GM23338 (cell line): ENCODE measurements at regions not wholly inside any gene's neighbourhood (a gene's known extent, or its start where the extent isn't known, plus 50 kb on each side); places are given as distances from the start of the nearest gene placed in this dataset.

Experiments used
- ATAC-seq: fragments of 200-7000 bp; cut with Tn5 transposase; 3 replicates; pipeline ENCODE4 v1.9.1; 2020
- DNase-seq: peaks from one replicate; pipeline ENCODE4 v3.0.0-alpha.2; 2015; ENCODE audit warnings: low spot score
- H2AFZ ChIP-seq: fragments of 200-600 bp; sonication (generic); 2 replicates; pipeline ENCODE4 v1.8.0; 2016; ENCODE audit warnings: antibody characterized with exemption, mild to moderate bottlenecking, moderate library complexity
- H3F3A ChIP-seq: fragments of 200-600 bp; sonication (generic); replicated peaks from 2 replicates; pipeline ENCODE4 v1.8.0; 2017; ENCODE audit warnings: antibody characterized with exemption, mixed run types, low read depth
- H3K27ac ChIP-seq: fragments of 200-600 bp; sonication (generic); 2 replicates; pipeline ENCODE4 v1.6.1; 2016; ENCODE audit warnings: low read depth
- H3K27me3 ChIP-seq: fragments of 200-600 bp; sonication (generic); 2 replicates; pipeline ENCODE4 v1.8.0; 2016; ENCODE audit warnings: mild to moderate bottlenecking, mixed run types, moderate library complexity; ENCODE audit not compliant: insufficient read depth
- H3K36me3 ChIP-seq: fragments of 200-600 bp; sonication (generic); 2 replicates; pipeline ENCODE4 v1.8.0; 2016; ENCODE audit warnings: mild to moderate bottlenecking; ENCODE audit not compliant: insufficient read depth
- H3K4me1 ChIP-seq: fragments of 200-600 bp; sonication (generic); 2 replicates; pipeline ENCODE4 v1.8.0; 2016; ENCODE audit warnings: mild to moderate bottlenecking, moderate library complexity; ENCODE audit not compliant: insufficient read depth
- H3K4me2 ChIP-seq: fragments of 200-600 bp; sonication (generic); 2 replicates; pipeline ENCODE4 v1.7.1; 2017; ENCODE audit warnings: mixed run types
- H3K4me3 ChIP-seq: fragments of 200-600 bp; sonication (generic); 2 replicates; pipeline ENCODE4 v1.6.1; 2016; ENCODE audit warnings: mixed run types
- H3K79me2 ChIP-seq: fragments of 200-600 bp; sonication (generic); replicated peaks from 2 replicates; pipeline ENCODE4 v1.8.0; 2017; ENCODE audit warnings: mild to moderate bottlenecking; ENCODE audit not compliant: insufficient read depth
- H3K9me2 ChIP-seq: fragments of 200-600 bp; sonication (generic); 2 replicates; pipeline ENCODE4 v1.8.0; 2017; ENCODE audit not compliant: insufficient read depth
- H4K20me1 ChIP-seq: fragments of 200-600 bp; sonication (generic); replicated peaks from 2 replicates; pipeline ENCODE4 v1.8.0; 2017; ENCODE audit warnings: mild to moderate bottlenecking; ENCODE audit not compliant: insufficient read depth
- H3K27ac Mint-ChIP-seq: 2 replicates; pipeline ENCODE4 v1.8.0; 2020; ENCODE audit warnings: inconsistent platforms, mild to moderate bottlenecking, moderate library complexity, mixed read lengths
- H3K27me3 Mint-ChIP-seq: 3 replicates; pipeline ENCODE4 v1.8.0; 2022; ENCODE audit warnings: low read depth, mild to moderate bottlenecking, moderate library complexity, mixed read lengths, inconsistent platforms; ENCODE audit not compliant: insufficient read depth, poor library complexity
- H3K36me3 Mint-ChIP-seq: 3 replicates; pipeline ENCODE4 v1.8.0; 2021; ENCODE audit warnings: low read depth, mild to moderate bottlenecking, inconsistent platforms, moderate library complexity, mixed read lengths
- H3K4me1 Mint-ChIP-seq: 3 replicates; pipeline ENCODE4 v1.8.0; 2020; ENCODE audit warnings: mild to moderate bottlenecking, inconsistent platforms, mixed read lengths
- H3K4me3 Mint-ChIP-seq: 3 replicates; pipeline ENCODE4 v1.8.0; 2021; ENCODE audit warnings: moderate library complexity, mild to moderate bottlenecking, inconsistent platforms, mixed read lengths
- H3K9me3 Mint-ChIP-seq: 3 replicates; pipeline ENCODE4 v1.8.0; 2020; ENCODE audit warnings: moderate library complexity, mild to moderate bottlenecking, inconsistent platforms, mixed read lengths
- CREB1 ChIP-seq: fragments of 250-450 bp; sonication (Bioruptor Pico); IDR thresholded peaks from 2 replicates; pipeline ENCODE4 v1.5.0; 2020; ENCODE audit warnings: low read depth, mild to moderate bottlenecking, moderate library complexity
- CTCF ChIP-seq, 2 experiments: fragments of 200-600 bp in 1 of 2; sonication (generic) in 1 of 2; conservative IDR thresholded peaks; 2 replicates each; pipeline versions ENCODE4 v1.5.1 to v1.6.1; 2016 to 2017; ENCODE audit warnings: antibody characterized with exemption in 2 of 2, low read depth in 2 of 2, mild to moderate bottlenecking in 2 of 2, moderate library complexity in 1 of 2
- ETS1 ChIP-seq: IDR thresholded peaks from 2 replicates; pipeline ENCODE4 v1.6.1; 2016; ENCODE audit warnings: antibody characterized with exemption
- EZH2 ChIP-seq: fragments of 200-600 bp; sonication (generic); IDR thresholded peaks from one replicate; pipeline ENCODE4 v1.8.0; 2017; ENCODE audit warnings: antibody characterized with exemption, mild to moderate bottlenecking, low read depth; ENCODE audit not compliant: unreplicated experiment
- EZH2phosphoT487 ChIP-seq: fragments of 200-600 bp; sonication (generic); IDR thresholded peaks from one replicate; pipeline ENCODE4 v1.8.1; 2018; ENCODE audit warnings: antibody characterized with exemption; ENCODE audit not compliant: unreplicated experiment
- JUNB ChIP-seq: IDR thresholded peaks from one replicate; pipeline ENCODE4 v1.6.1; 2016; ENCODE audit warnings: antibody characterized with exemption; ENCODE audit not compliant: unreplicated experiment
- REST ChIP-seq: IDR thresholded peaks from one replicate; pipeline ENCODE4 v1.6.1; 2018; ENCODE audit warnings: antibody characterized with exemption; ENCODE audit not compliant: unreplicated experiment
- STAT1 ChIP-seq: IDR thresholded peaks from one replicate; pipeline ENCODE4 v1.6.1; 2016; ENCODE audit warnings: antibody characterized with exemption; ENCODE audit not compliant: unreplicated experiment
- ZNF114 ChIP-seq: fragments of 250-450 bp; sonication (Bioruptor Pico); IDR thresholded peaks from 2 replicates; pipeline ENCODE4 v1.5.0; 2020; ENCODE audit warnings: mild to moderate bottlenecking, moderate library complexity

- TF ChIP-seq STAT1 = no peak
- TF ChIP-seq CREB1 (CRISPR knock-in tag) = no peak
- no peak for TF ChIP-seq ETS1
- no peak for TF ChIP-seq EZH2
Observed at GRCh38 chr6:104344223-104344622, 515.5 kb downstream of the HACE1 start (continued).

GRCh38 chr6:104332364-104332763 is 527.4 kb downstream of the HACE1 start:
- H3K9me2 ChIP-seq = no peaks in the 10 kb centered on the region
- Mint-ChIP-seq H3K4me3 (no peak overlapping the region), H3K27ac (no peak overlapping the region; the same call in 1 of the 2 replicates), H3K4me1 (peaks cover 7% of the 10 kb centered on the region; the same call in 1 of the 3 replicates), H3K27me3 (no peaks in the 10 kb centered on the region), H3K36me3 (no peaks in the 10 kb centered on the region), H3K9me3 (no peaks in the 10 kb centered on the region; the same call in 2 of the 3 replicates)
- ATAC-seq (no peak), DNase-seq (no peak)
- H3K36me3 ChIP-seq = no peaks in the 10 kb centered on the region
- no peak overlapping the region for H3K4me3 ChIP-seq
- H2AFZ ChIP-seq = no peak overlapping the region; the same call in 1 of the 2 replicates
- no peaks in the 10 kb centered on the region for H3K79me2 ChIP-seq
- H3F3A ChIP-seq = no peaks in the 10 kb centered on the region
- no peaks in the 10 kb centered on the region for H3K4me1 ChIP-seq
- no peaks in the 10 kb centered on the region for H4K20me1 ChIP-seq
- TF ChIP-seq CTCF (conservative IDR thresholded peaks at IDR 0.05; ENCODE audit: low read depth in 2 of 2) = no peak
- no peak for TF ChIP-seq JUNB
- TF ChIP-seq EZH2phosphoT487 = no peak
- no peak for TF ChIP-seq ZNF114 (CRISPR knock-in tag)
- no peak for TF ChIP-seq REST
- H3K27me3 ChIP-seq = no peaks in the 10 kb centered on the region
- H3K27ac ChIP-seq = no peak overlapping the region
- no peak overlapping the region for H3K4me2 ChIP-seq
